HEK293T (cell line): ENCODE measurements at regions not wholly inside any gene's neighbourhood (a gene's known extent, or its start where the extent isn't known, plus 50 kb on each side); places are given as distances from the start of the nearest gene placed in this dataset.

Source experiments
- CTCF ChIA-PET: fragments of 350-600 bp; formaldehyde crosslinking; extraction: SDS; loops from one replicate; lab custom pipeline; 2021; ENCODE audit warnings: antibody characterized with exemption, inconsistent platforms; lab: Yijun Ruan, JAX
- POLR2A ChIA-PET: fragments of 350-600 bp; formaldehyde crosslinking; extraction: SDS; loops from one replicate; lab custom pipeline; 2020; ENCODE audit warnings: antibody characterized with exemption, inconsistent platforms; lab: Yijun Ruan, JAX
- DNase-seq: peaks from one replicate; pipeline ENCODE4 v3.0.0; 2012; ENCODE audit warnings: mixed read lengths; ENCODE audit errors: extremely low spot score
- BHLHE40 ChIP-seq: fragments of 450-650 bp; IDR thresholded peaks from 2 replicates; pipeline ENCODE4 v1.6.1; 2016; ENCODE audit warnings: mild to moderate bottlenecking, moderate library complexity, borderline replicate concordance
- CTBP1 ChIP-seq: fragments of 450-650 bp; IDR thresholded peaks from 2 replicates; pipeline ENCODE4 v1.6.1; 2016; ENCODE audit warnings: borderline replicate concordance
- FOXA1 ChIP-seq: fragments of 450-650 bp; IDR thresholded peaks from 2 replicates; pipeline ENCODE4 v1.6.1; 2016; ENCODE audit warnings: mild to moderate bottlenecking
- FOXK2 ChIP-seq: fragments of 450-650 bp; IDR thresholded peaks from 2 replicates; pipeline ENCODE4 v1.6.1; 2016; ENCODE audit warnings: mild to moderate bottlenecking
- FOXM1 ChIP-seq: fragments of 450-650 bp; IDR thresholded peaks from 2 replicates; pipeline ENCODE4 v1.6.1; 2017; ENCODE audit warnings: mild to moderate bottlenecking, borderline replicate concordance
- HDGF ChIP-seq: fragments of 450-650 bp; IDR thresholded peaks from 2 replicates; pipeline ENCODE4 v1.6.1; 2017; ENCODE audit warnings: antibody characterized with exemption, borderline replicate concordance
- L3MBTL2 ChIP-seq: fragments of 450-650 bp; conservative IDR thresholded peaks from 2 replicates; pipeline ENCODE4 v1.6.1; 2016; ENCODE audit warnings: mild to moderate bottlenecking
- LEF1 ChIP-seq: fragments of 450-650 bp; IDR thresholded peaks from 2 replicates; pipeline ENCODE4 v1.6.1; 2017; ENCODE audit warnings: mild to moderate bottlenecking, borderline replicate concordance
- NFRKB ChIP-seq: fragments of 450-650 bp; IDR thresholded peaks from 2 replicates; pipeline ENCODE4 v1.6.1; 2016; ENCODE audit warnings: mild to moderate bottlenecking, moderate library complexity
- SP1 ChIP-seq: fragments of 450-650 bp; IDR thresholded peaks from 2 replicates; pipeline ENCODE4 v1.6.1; 2017
- SUZ12 ChIP-seq: fragments of 450-650 bp; IDR thresholded peaks from 2 replicates; pipeline ENCODE4 v1.6.1; 2016; ENCODE audit warnings: mild to moderate bottlenecking
- TARDBP ChIP-seq: fragments of 450-650 bp; IDR thresholded peaks from 2 replicates; pipeline ENCODE4 v1.6.1; 2016
- ZNF384 ChIP-seq: fragments of 450-650 bp; IDR thresholded peaks from 2 replicates; pipeline ENCODE4 v1.6.1; 2016
- TF ChIP-seq, protein P1 (sequence below): fragments of 450-650 bp; IDR thresholded peaks from 2 replicates; pipeline ENCODE4 v1.6.1; 2016

DNA sequence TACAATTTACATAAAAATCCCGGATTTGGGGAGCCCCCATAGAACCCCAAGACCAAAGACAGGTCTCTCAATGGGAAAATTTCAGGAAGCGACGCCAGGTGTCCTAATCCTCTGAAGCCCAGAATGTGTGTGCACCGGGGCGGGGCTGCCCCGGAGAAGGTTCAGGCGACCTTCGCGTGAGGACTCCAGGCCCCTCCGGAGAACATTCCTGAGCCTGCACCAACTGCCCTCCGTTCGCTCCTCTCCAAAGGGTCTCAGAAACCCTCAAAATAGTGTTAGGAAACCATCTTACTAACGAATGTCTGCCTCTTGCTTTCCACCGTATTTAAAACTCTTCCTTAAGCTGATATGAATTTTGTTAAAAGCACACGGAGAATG, 78.5 kb upstream of the INSIG1 start:
- no peak for DNase-seq
- ChIA-PET CTCF (interaction anchor here (1.9 kb wide), 1 partner anchor 126 kb away, joined by 5 read pairs; no protein-coding TSS in a partner anchor), POLR2A (interaction anchor here (0.9 to 2.3 kb wide), 2 partner anchors 14 to 78 kb away, joined by 5 to 9 read pairs; partner anchors contain the start of gene INSIG1)
- TF ChIP-seq SUZ12 (no peak), L3MBTL2 (no peak), TARDBP (no peak), FOXM1 (no peak), ZNF384 (no peak), LEF1 (no peak), FOXA1 (no peak), BHLHE40 (no peak)

DNA sequence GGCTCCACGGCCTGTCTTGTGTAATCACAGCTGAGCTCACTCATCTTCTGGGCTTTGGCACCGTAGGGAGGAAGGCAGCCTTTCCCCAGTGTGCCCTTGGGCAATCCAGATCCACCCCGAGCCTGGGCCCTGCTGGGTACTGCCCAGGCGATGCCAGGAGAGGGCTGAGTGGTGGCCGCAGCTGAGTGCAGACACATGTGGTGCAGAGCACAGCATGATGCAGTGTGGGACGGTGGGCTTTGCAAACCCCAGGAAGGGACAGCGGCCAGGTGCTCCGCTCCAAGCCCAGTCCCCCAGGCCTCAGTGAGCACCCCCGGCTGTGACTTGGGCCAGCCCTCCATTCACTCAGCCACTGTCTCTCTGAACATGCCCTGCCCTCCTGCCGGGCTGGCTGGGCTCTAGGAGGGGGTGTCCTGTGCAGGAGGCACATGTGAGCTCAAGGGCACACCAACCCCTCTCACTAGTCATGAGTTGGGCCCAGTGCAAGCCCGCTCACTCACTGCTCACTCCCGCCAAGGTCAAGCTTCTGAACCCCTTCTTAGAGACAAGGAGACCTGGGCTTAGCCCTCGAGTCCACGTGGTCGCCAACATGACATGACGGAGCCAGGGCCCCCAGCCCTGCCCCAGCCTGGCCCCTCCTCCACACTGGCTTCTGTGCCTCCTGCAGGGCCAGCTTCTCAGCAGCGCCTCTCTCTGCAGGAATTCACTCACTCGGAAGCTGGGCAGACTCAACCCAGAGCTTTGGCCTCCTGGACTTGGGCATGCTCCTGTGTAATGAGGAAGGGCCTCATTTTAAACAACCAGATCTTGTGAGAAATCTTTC, 77.5 kb upstream of the INSIG1 start:
- DNase-seq, result no peak
- no peak for TF ChIP-seq TARDBP
- TF ChIP-seq FOXM1, result no peak
- TF ChIP-seq FOXA1, result no peak
- TF ChIP-seq HDGF, result no peak
- TF ChIP-seq SP1, result no peak
- peak; percentile 20; the same call in 1 of the 2 replicates for TF ChIP-seq L3MBTL2
- no peak for TF ChIP-seq CTBP1
- CTCF ChIA-PET, result no interaction called here
- POLR2A ChIA-PET, result interaction anchor here (1.0 to 2.3 kb wide), 4 partner anchors 8 to 76 kb away, joined by 3 to 9 read pairs (median 4); no protein-coding TSS in a partner anchor

DNA sequence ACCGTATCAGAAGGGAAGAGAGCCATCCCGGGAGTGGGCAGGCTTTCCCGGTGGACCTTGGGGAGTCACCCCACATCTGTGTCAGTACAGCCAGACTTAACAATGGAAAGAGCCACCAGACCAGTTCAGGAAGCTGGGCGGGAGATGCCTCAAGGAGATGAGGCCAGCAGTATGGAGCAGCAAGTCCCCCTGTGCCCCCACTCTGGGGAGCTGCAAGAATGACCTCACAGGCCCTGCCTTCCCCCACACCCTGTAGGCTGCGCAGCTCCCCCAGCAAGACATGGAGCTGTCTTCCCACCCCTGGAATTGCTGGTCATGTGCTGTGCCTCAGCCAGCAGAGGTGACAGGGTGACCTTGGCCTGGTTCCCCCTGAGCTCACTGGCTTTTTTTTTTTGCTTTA, 76.8 kb upstream of the INSIG1 start:
- ChIA-PET CTCF (no interaction called here), POLR2A (interaction anchor here (1.0 to 2.3 kb wide), 4 partner anchors 9 to 76 kb away, joined by 3 to 9 read pairs (median 4); no protein-coding TSS in a partner anchor)
- TF ChIP-seq L3MBTL2 (no peak), SUZ12 (no peak), BHLHE40 (no peak), NFRKB (no peak), ZNF384 (no peak), FOXM1 (no peak)
- no peak for DNase-seq

DNA sequence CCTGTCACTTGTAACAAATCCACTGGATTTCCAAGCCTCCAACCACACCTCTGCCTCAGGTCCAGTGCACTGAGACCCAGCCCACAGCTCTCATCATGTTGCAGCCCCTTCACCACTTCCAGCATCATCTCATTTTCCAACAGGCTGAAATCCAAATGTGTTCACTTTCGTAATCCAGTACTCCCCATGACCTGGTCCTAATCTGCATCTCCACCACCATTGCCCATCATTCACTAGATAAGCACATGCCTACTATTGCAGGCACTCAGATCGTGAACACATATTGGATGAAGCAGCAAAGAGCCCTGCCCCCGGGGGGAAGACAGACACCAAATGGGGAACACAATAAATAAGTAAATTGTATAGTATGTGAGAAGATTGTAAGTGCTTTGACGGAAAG, 76.1 kb upstream of the INSIG1 start:
- CTCF ChIA-PET, result no interaction called here
- POLR2A ChIA-PET, result no interaction called here
- TF ChIP-seq, protein P1, sequence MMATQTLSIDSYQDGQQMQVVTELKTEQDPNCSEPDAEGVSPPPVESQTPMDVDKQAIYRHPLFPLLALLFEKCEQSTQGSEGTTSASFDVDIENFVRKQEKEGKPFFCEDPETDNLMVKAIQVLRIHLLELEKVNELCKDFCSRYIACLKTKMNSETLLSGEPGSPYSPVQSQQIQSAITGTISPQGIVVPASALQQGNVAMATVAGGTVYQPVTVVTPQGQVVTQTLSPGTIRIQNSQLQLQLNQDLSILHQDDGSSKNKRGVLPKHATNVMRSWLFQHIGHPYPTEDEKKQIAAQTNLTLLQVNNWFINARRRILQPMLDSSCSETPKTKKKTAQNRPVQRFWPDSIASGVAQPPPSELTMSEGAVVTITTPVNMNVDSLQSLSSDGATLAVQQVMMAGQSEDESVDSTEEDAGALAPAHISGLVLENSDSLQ, result no peak
- no peak for TF ChIP-seq BHLHE40
- no peak for TF ChIP-seq ZNF384
- TF ChIP-seq FOXM1, result no peak
- no peak for TF ChIP-seq HDGF
- no peak for DNase-seq

DNA sequence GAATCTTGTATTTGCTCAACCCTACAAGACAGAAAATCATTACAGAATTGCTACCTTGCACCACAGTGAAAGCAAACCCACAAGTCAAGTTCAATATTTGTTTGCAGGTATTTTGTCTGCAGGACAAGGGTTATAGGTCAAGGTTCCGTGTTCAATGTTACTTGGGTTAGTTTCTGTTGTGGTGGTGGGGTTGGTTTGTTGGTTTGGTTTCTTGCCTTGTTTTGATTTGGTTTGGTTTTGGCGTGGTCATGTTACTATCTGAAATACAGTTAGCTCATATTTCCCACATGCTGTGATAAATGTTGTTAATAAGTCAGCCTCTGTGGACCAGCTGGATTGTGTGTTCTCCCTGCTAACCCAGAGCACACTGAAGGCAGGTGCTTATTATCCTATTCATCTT, 75.6 kb upstream of the INSIG1 start:
- CTCF ChIA-PET, result no interaction called here
- DNase-seq, result no peak
- POLR2A ChIA-PET, result interaction anchor here (1.6 kb wide), 1 partner anchor 8 kb away, joined by 5 read pairs; no protein-coding TSS in a partner anchor
- TF ChIP-seq FOXA1, result no peak
- TF ChIP-seq, protein P1, result 0 out of 2 replicates have a peak, but pooled peaks have one; percentile 7
- TF ChIP-seq FOXK2, result no peak
- TF ChIP-seq FOXM1, result no peak
- TF ChIP-seq BHLHE40, result no peak
- TF ChIP-seq SP1, result no peak
- no peak for TF ChIP-seq HDGF

DNA sequence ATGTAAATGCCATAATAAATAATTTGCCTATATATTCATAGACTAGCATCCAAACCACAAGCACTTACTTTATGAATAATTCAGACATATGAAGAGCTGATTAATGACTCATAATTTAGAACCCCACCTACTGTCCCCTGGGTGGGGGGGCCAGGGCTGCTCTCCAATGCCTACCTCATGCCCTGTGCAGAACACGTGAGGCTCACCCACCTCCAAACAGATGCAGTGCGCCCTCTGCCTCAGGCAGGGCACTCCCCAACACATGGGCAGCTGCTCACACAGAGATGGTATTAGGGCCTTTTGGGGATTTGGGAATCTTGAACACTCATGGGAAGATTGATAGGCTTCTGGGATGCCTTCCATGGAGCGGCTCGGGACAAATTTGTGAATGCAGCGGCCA, 75.1 kb upstream of the INSIG1 start:
- no peak for TF ChIP-seq FOXA1
- TF ChIP-seq HDGF, result no peak
- no peak for DNase-seq
- ChIA-PET CTCF (interaction anchor here (1.0 kb wide), 1 partner anchor 122 kb away, joined by 5 read pairs; no protein-coding TSS in a partner anchor), POLR2A (interaction anchor here (1.6 to 2.1 kb wide), 2 partner anchors 8 to 75 kb away, joined by 5 to 6 read pairs; partner anchors contain the start of gene INSIG1)

DNA sequence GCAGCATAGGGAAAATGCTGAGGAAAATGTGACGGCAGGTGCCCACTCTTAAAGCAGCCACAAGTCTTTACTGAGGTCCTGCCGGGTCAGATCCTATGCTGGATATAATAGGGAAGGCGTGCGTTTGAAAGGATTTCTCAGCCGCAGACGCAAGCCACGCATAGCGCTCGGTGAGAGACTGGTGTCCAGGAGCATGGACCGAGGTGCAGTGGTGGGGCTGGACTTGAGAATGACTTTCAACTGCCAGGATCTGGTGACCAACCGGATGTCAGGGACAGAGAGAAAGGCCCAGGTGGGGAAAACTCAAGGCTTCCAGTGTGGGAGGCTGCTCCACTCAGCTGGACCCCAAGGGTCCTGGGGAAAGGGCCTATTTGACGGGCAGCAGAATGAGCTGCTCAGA, 74.7 kb upstream of the INSIG1 start:
- TF ChIP-seq TARDBP (no peak), CTBP1 (no peak)
- DNase-seq, result no peak
- CTCF ChIA-PET, result interaction anchor here (1.0 to 1.3 kb wide), 2 partner anchors 9 to 122 kb away, joined by 5 read pairs; no protein-coding TSS in a partner anchor
- POLR2A ChIA-PET, result interaction anchor here (1.2 to 2.1 kb wide), 3 partner anchors 9 to 75 kb away, joined by 3 to 6 read pairs (median 5); partner anchors contain the start of gene INSIG1

DNA sequence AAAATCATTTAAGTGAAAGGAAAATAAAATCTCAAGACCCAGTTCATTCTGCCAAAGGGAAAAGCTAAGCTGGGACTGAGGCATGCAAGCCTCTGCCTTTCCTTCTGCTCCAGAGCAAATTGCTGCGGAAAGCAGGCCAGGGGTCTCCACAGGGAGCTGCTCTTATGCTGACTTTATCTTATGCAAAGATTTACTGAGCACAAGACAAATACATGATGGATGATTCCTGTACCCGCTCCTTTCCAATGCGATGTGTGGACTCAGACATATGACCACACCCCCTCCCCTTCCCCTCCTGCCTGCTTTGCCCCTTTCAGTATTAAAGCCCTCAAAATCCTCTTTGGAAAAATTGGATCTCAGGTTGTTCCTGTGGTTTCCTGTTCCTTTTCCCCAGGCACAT, 74.2 kb upstream of the INSIG1 start:
- ChIA-PET CTCF (interaction anchor here (0.5 to 1.3 kb wide), 3 partner anchors 9 to 640 kb away, joined by 3 to 5 read pairs (median 5); no protein-coding TSS in a partner anchor), POLR2A (interaction anchor here (1.2 to 2.1 kb wide), 3 partner anchors 9 to 74 kb away, joined by 3 to 6 read pairs (median 5); partner anchors contain the start of gene INSIG1)

More for the DNA sequence above, 74.2 kb upstream of the INSIG1 start:
- TF ChIP-seq BHLHE40, result no peak
- TF ChIP-seq, protein P1, result peak; percentile 59
- DNase-seq, result no peak
